Renal cortex interstitium (tissue), 11 donors: ENCODE measurements at regions not wholly inside any gene's neighbourhood (a gene's known extent, or its start where the extent isn't known, plus 50 kb on each side); places are given as distances from the start of the nearest gene placed in this dataset.
A peak's percentile ranks its signal among the peaks of the same experiment; 100 is the strongest.
"Not testable (repeated sequence)": the region's sequence is repeated elsewhere in the genome, so short reads cannot be mapped to it uniquely, and the experiment has no call there.

ENCODE experiments used
- DNase-seq, 11 donors: peaks; one replicate each; pipeline ENCODE4 v3.0.0-alpha.2; 2013; ENCODE audit warnings: low read depth in 9 of 11, low spot score in 4 of 11; ENCODE audit errors: extremely low read depth in 1 of 11

GRCh38 chr4:83779103-83780052 is 243.5 kb downstream of the GPAT3 start:
- DNase-seq, result no peak

GRCh38 chr4:83772685-83773084 is 236.8 kb downstream of the GPAT3 start:
- peak in 2 of 11 donors; percentile 1 to 19 for DNase-seq

GRCh38 chr4:83771113-83771705 is 235.3 kb downstream of the GPAT3 start:
- peak; percentile 6 to 54 (median 26) for DNase-seq

- no peak for DNase-seq
Observed at GRCh38 chr4:83768146-83768545, 232.2 kb downstream of the GPAT3 start.

GRCh38 chr4:83767067-83767466 is 231.2 kb downstream of the GPAT3 start:
- DNase-seq, result no peak

- no peak for DNase-seq
Observed at GRCh38 chr4:83759611-83760010, 223.7 kb downstream of the GPAT3 start.

GRCh38 chr4:83758285-83758684 is 222.4 kb downstream of the GPAT3 start:
- DNase-seq, result no peak

- no peak for DNase-seq
Observed at GRCh38 chr4:83757121-83757621, 221.3 kb downstream of the GPAT3 start.

GRCh38 chr4:83753260-83753659 is 217.4 kb downstream of the GPAT3 start:
- DNase-seq, result no peak

GRCh38 chr4:83751336-83751949 is 215.5 kb downstream of the GPAT3 start:
- DNase-seq, result no peak

GRCh38 chr4:83748711-83749110 is 212.8 kb downstream of the GPAT3 start:
- no peak for DNase-seq

GRCh38 chr4:83738895-83739294 is 203.0 kb downstream of the GPAT3 start:
- DNase-seq, result no peak

GRCh38 chr4:83734576-83734975 is 198.7 kb downstream of the GPAT3 start:
- DNase-seq, result no peak

GRCh38 chr4:83732114-83732635 is 196.3 kb downstream of the GPAT3 start:
- no peak for DNase-seq

- no peak for DNase-seq
Observed at GRCh38 chr4:83731609-83732008, 195.7 kb downstream of the GPAT3 start.

- not testable (repeated sequence) for DNase-seq
Observed at GRCh38 chr4:83730958-83731357, 195.1 kb downstream of the GPAT3 start.

GRCh38 chr4:83728191-83728590 is 192.3 kb downstream of the GPAT3 start:
- DNase-seq, result no peak

GRCh38 chr4:83725336-83726085 is 189.6 kb downstream of the GPAT3 start:
- no peak for DNase-seq
